Panc1 (cell line): ENCODE measurements at regions not wholly inside any gene's neighbourhood (a gene's known extent, or its start where the extent isn't known, plus 50 kb on each side); places are given as distances from the start of the nearest gene placed in this dataset.

Experiments used
- ATAC-seq: fragments of 200-7000 bp; cut with Tn5 transposase; 2 replicates; pipeline ENCODE4 v1.9.1; 2020; ENCODE audit warnings: mild to moderate bottlenecking, moderate library complexity
- BruUV-seq: library from RNA; stranded (reverse); fragments of 400-500 nt; replicated peaks from 2 replicates; lab custom pipeline; 2021; lab: Mats Ljungman, UMichigan
- CTCF ChIA-PET: fragments of 300-600 bp; sonication (Branson Sonifier 250); formaldehyde crosslinking; loops from one replicate; lab custom pipeline; 2022; ENCODE audit warnings: antibody characterized with exemption; lab: Charles Lee
- POLR2A ChIA-PET: fragments of 300-600 bp; sonication (Branson Sonifier 250); formaldehyde crosslinking; loops from one replicate; lab custom pipeline; 2022; ENCODE audit warnings: antibody characterized with exemption; lab: Charles Lee
- DNase-seq: peaks from one replicate; pipeline ENCODE4 v3.0.0-alpha.2; 2010; ENCODE audit warnings: low read depth, low spot score
- H3K27ac ChIP-seq: 2 replicates; pipeline ENCODE4 v1.5.1; 2011; ENCODE audit warnings: mild to moderate bottlenecking, low read length, inconsistent platforms
- H3K27me3 ChIP-seq: fragments of 200-500 bp; sonication (Bioruptor generic); 2 replicates; pipeline ENCODE4 v1.6.0; 2014; ENCODE audit warnings: low read length, inconsistent platforms; ENCODE audit not compliant: control insufficient read depth, insufficient read depth
- H3K36me3 ChIP-seq: fragments of 200-500 bp; sonication (Bioruptor generic); 2 replicates; pipeline ENCODE4 v1.5.1; 2014; ENCODE audit warnings: inconsistent platforms, mild to moderate bottlenecking, low read length, moderate library complexity; ENCODE audit not compliant: control insufficient read depth, insufficient read depth
- H3K4me1 ChIP-seq: 2 replicates; pipeline ENCODE4 v1.5.1; 2011; ENCODE audit warnings: inconsistent platforms, mild to moderate bottlenecking, low read length, moderate library complexity; ENCODE audit not compliant: control insufficient read depth, insufficient read depth
- H3K4me3 ChIP-seq, 2 experiments: 2 replicates each; pipeline ENCODE4 v1.5.1; 2011 to 2012; ENCODE audit warnings: low read depth in 2 of 2, low read length in 2 of 2, mild to moderate bottlenecking in 2 of 2, inconsistent platforms in 1 of 2, moderate library complexity in 1 of 2
- H3K9me3 ChIP-seq: fragments of 200-500 bp; sonication (Bioruptor generic); 2 replicates; pipeline ENCODE4 v1.5.1; 2014; ENCODE audit warnings: low read depth, mild to moderate bottlenecking, inconsistent platforms, low read length, moderate library complexity; ENCODE audit not compliant: control insufficient read depth, insufficient read depth
- CTCF ChIP-seq: fragments of 450-650 bp; IDR thresholded peaks from 2 replicates; pipeline ENCODE4 v1.5.1; 2017; ENCODE audit warnings: mild to moderate bottlenecking
- POLR2AphosphoS5 ChIP-seq: IDR thresholded peaks from 2 replicates; pipeline ENCODE4 v1.6.1; 2012; ENCODE audit warnings: mild to moderate bottlenecking, low read depth, low read length, moderate library complexity
- REST ChIP-seq, 2 experiments: IDR thresholded peaks; 2 replicates each; pipeline ENCODE4 v1.6.1; 2011 to 2012; ENCODE audit warnings: low read depth in 2 of 2, control low read depth in 1 of 2, low read length in 1 of 2, mild to moderate bottlenecking in 1 of 2, moderate library complexity in 1 of 2; ENCODE audit not compliant: insufficient read depth in 1 of 2
- SIN3A ChIP-seq: IDR thresholded peaks from 2 replicates; pipeline ENCODE4 v1.6.1; 2012; ENCODE audit warnings: low read depth, mild to moderate bottlenecking, low read length, moderate library complexity, borderline replicate concordance; ENCODE audit not compliant: insufficient read depth
- TCF7L2 ChIP-seq: IDR thresholded peaks from 2 replicates; pipeline ENCODE4 v1.6.1; 2011; ENCODE audit warnings: mild to moderate bottlenecking, low read depth, low read length, inconsistent platforms
- in situ Hi-C: cut with HindIII; loops from 2 replicates; pipeline ENCODE4 v1.10.0; 2016; ENCODE audit warnings: low sequenced_read_pairs, low pct_unique_long_range_greater_than_20kb
- intact Hi-C: fragments of 100-400 bp; cut with micrococcal nuclease; formaldehyde crosslinking; loops from one replicate; pipeline ENCODE4 v1.10.0; 2022; ENCODE audit not compliant: unreplicated experiment

- TF ChIP-seq REST (IDR thresholded peaks at IDR 0.05; ENCODE audit: insufficient read depth in 1 of 2, low read depth in 2 of 2, low read length in 1 of 2), result no peak
- TF ChIP-seq TCF7L2, result no peak
- no peak for TF ChIP-seq POLR2AphosphoS5
- TF ChIP-seq SIN3A, result no peak
- no peak for TF ChIP-seq CTCF
- BruUV-seq, result no TSS peak
- CTCF ChIA-PET, result no interaction called here
- no peaks in the 10 kb centered on the region for H3K4me1 ChIP-seq
- H3K9me3 ChIP-seq, result no peaks in the 10 kb centered on the region
- POLR2A ChIA-PET, result no interaction called here
- in situ Hi-C loops, result no loop called here
- H3K4me3 ChIP-seq, result no peak overlapping the region
- H3K27ac ChIP-seq, result no peak overlapping the region
- no peaks in the 10 kb centered on the region for H3K27me3 ChIP-seq
- no peak for DNase-seq
- intact Hi-C loops, result no loop called here
- ATAC-seq, result no peak
- no peaks in the 10 kb centered on the region for H3K36me3 ChIP-seq
Observed at GRCh38 chr1:63230722-63231121, 91.6 kb upstream of the FOXD3 start.

DNA sequence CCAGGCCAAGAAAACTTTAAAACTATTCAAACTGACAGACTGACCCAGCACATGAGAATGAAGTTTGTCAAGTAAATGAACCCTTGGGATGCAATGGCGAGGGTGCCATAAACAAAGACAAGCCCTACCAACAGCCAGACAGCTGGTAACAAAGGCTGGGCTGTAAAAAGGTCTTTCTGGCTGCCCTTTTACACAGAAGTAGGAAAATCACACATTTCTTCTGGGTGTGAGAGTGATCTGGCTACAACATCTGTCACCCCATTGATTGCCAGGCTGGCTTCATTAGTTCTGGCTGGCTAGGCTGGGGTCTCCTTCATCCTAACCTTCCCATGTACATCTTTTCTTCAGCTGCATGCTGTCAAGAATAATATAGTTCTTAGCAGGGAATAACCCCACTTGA lies 83.6 kb upstream of the FOXD3 start:
- ChIA-PET POLR2A (no interaction called here), CTCF (no interaction called here)
- TF ChIP-seq POLR2AphosphoS5, result no peak
- TF ChIP-seq SIN3A, result no peak
- TF ChIP-seq TCF7L2, result no peak
- in situ Hi-C loops (no loop called here), intact Hi-C loops (no loop called here)
- no peak for DNase-seq
- ATAC-seq, result no peak
- no peaks in the 10 kb centered on the region for H3K27me3 ChIP-seq
- no peak overlapping the region for H3K4me3 ChIP-seq
- no peaks in the 10 kb centered on the region for H3K9me3 ChIP-seq
- H3K4me1 ChIP-seq, result no peaks in the 10 kb centered on the region
- no TSS peak for BruUV-seq
- no peaks in the 10 kb centered on the region for H3K36me3 ChIP-seq
- H3K27ac ChIP-seq, result no peak overlapping the region

DNA sequence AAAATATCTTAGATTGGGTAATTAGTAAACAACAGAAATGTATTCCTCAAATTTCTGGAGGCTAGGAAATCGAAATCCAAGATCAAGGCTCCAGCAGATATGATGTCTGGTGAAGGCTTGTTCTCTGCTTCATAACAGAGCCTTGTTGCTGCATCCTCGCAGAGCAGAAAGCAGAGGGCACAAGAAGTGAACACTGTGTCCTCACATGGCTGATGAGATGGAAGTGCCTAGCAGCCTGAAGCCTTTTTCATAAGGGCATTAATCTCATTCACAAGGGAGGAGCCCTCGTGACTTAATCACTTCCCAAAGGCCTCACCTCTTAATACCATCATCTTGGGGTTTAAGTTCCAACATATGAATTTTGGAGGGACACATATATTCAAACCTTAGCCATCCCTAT lies 77.2 kb upstream of the FOXD3 start:
- DNase-seq (no peak), ATAC-seq (no peak)
- intact Hi-C loops, result no loop called here
- H3K4me1 ChIP-seq, result no peaks in the 10 kb centered on the region
- H3K9me3 ChIP-seq, result no peaks in the 10 kb centered on the region
- no peak for TF ChIP-seq REST (IDR thresholded peaks at IDR 0.05; ENCODE audit: insufficient read depth in 1 of 2, low read depth in 2 of 2, low read length in 1 of 2)
- no peak for TF ChIP-seq SIN3A
- TF ChIP-seq POLR2AphosphoS5, result no peak
- TF ChIP-seq TCF7L2, result no peak
- no peak for TF ChIP-seq CTCF
- no peak overlapping the region for H3K4me3 ChIP-seq
- POLR2A ChIA-PET, result no interaction called here
- in situ Hi-C loops, result no loop called here
- no TSS peak for BruUV-seq
- H3K27ac ChIP-seq, result no peak overlapping the region
- H3K27me3 ChIP-seq, result no peaks in the 10 kb centered on the region
- no peaks in the 10 kb centered on the region for H3K36me3 ChIP-seq
- CTCF ChIA-PET, result no interaction called here
